IMR-90 (cell line): ENCODE measurements at regions not wholly inside any gene's neighbourhood (a gene's known extent, or its start where the extent isn't known, plus 50 kb on each side); places are given as distances from the start of the nearest gene placed in this dataset.

Source experiments
- ATAC-seq: fragments of 200-7000 bp; cut with Tn5 transposase; 2 replicates; pipeline ENCODE4 v1.9.1; 2020; ENCODE audit warnings: low read depth, mild to moderate bottlenecking, moderate library complexity
- BruUV-seq: library from RNA; stranded (reverse); fragments of 400-500 nt; replicated peaks from 2 replicates; lab custom pipeline; 2021; lab: Mats Ljungman, UMichigan
- CTCF ChIA-PET: fragments of 300-600 bp; formaldehyde crosslinking; extraction: SDS; loops from one replicate; lab custom pipeline; 2021; ENCODE audit warnings: antibody characterized with exemption; lab: Yijun Ruan, JAX
- POLR2A ChIA-PET: fragments of 300-600 bp; sonication (Branson Sonifier 250); formaldehyde crosslinking; loops from one replicate; lab custom pipeline; 2022; ENCODE audit warnings: antibody characterized with exemption; ENCODE audit not compliant: unreplicated experiment; lab: Charles Lee
- DNase-seq: peaks from one replicate; pipeline ENCODE4 v3.0.0; 2013
- H2AFZ ChIP-seq: replicated peaks from 2 replicates; pipeline ENCODE3; 2013; ENCODE audit warnings: low read length, mild to moderate bottlenecking; ENCODE audit not compliant: poor library complexity
- H2AK5ac ChIP-seq: 2 replicates; pipeline ENCODE4 v1.6.1; 2013; ENCODE audit warnings: low read depth, low read length, inconsistent platforms
- H2AK9ac ChIP-seq: replicated peaks from 2 replicates; pipeline ENCODE3; 2013; ENCODE audit warnings: mild to moderate bottlenecking, low read depth, low read length, moderate library complexity; ENCODE audit not compliant: poor library complexity
- H2BK120ac ChIP-seq: 2 replicates; pipeline ENCODE4 v1.6.1; 2013; ENCODE audit warnings: low read depth, low read length, inconsistent platforms
- H2BK15ac ChIP-seq: 3 replicates; pipeline ENCODE4 v1.6.1; 2013; ENCODE audit warnings: low read depth, low read length, inconsistent platforms
- H2BK20ac ChIP-seq: 2 replicates; pipeline ENCODE4 v1.6.1; 2013; ENCODE audit warnings: low read depth, mild to moderate bottlenecking, inconsistent platforms, low read length, moderate library complexity
- H2BK5ac ChIP-seq: 2 replicates; pipeline ENCODE4 v1.6.1; 2013; ENCODE audit warnings: mild to moderate bottlenecking, low read depth, low read length, inconsistent platforms; ENCODE audit not compliant: poor library complexity, severe bottlenecking
- H3K14ac ChIP-seq: replicated peaks from 2 replicates; pipeline ENCODE4 v1.6.1; 2013; ENCODE audit warnings: low read depth, low read length, inconsistent platforms
- H3K18ac ChIP-seq: 2 replicates; pipeline ENCODE4 v1.6.1; 2013; ENCODE audit warnings: low read depth, low read length, control low read depth
- H3K23ac ChIP-seq: 2 replicates; pipeline ENCODE4 v1.6.1; 2013; ENCODE audit warnings: low read depth, low read length, inconsistent platforms
- H3K27ac ChIP-seq: 2 replicates; pipeline ENCODE4 v1.5.1; 2013; ENCODE audit warnings: mild to moderate bottlenecking, control low read depth, low read length; ENCODE audit not compliant: insufficient read depth
- H3K27me3 ChIP-seq: 2 replicates; pipeline ENCODE4 v1.6.1; 2013; ENCODE audit warnings: low read length; ENCODE audit not compliant: control insufficient read depth, insufficient read depth
- H3K36me3 ChIP-seq: 2 replicates; pipeline ENCODE4 v1.6.1; 2013; ENCODE audit warnings: low read length, mixed read lengths; ENCODE audit not compliant: control insufficient read depth, insufficient read depth
- H3K4ac ChIP-seq: 2 replicates; pipeline ENCODE4 v1.6.1; 2013; ENCODE audit warnings: low read depth, low read length, inconsistent platforms
- H3K4me1 ChIP-seq: 2 replicates; pipeline ENCODE4 v1.6.1; 2013; ENCODE audit warnings: low read length, mixed read lengths; ENCODE audit not compliant: control insufficient read depth, insufficient read depth
- H3K4me2 ChIP-seq: 2 replicates; pipeline ENCODE4 v1.6.1; 2013; ENCODE audit warnings: low read depth, mild to moderate bottlenecking, control low read depth, low read length, moderate library complexity
- H3K4me3 ChIP-seq: 2 replicates; pipeline ENCODE4 v1.5.1; 2013; ENCODE audit warnings: low read depth, mild to moderate bottlenecking, control low read depth, low read length, moderate library complexity; ENCODE audit not compliant: insufficient read depth
- H3K56ac ChIP-seq: 2 replicates; pipeline ENCODE4 v1.6.1; 2013; ENCODE audit warnings: low read length, inconsistent platforms; ENCODE audit not compliant: insufficient read depth; ENCODE audit errors: extremely low read depth
- H3K79me1 ChIP-seq, 2 experiments: 2 replicates each; pipeline ENCODE4 v1.6.1; 2013; ENCODE audit warnings: low read length in 2 of 2, inconsistent platforms in 1 of 2, low read depth in 1 of 2
- H3K9ac ChIP-seq: 2 replicates; pipeline ENCODE4 v1.6.1; 2013; ENCODE audit warnings: low read depth, low read length, control low read depth
- H3K9me1 ChIP-seq: 2 replicates; pipeline ENCODE4 v1.6.1; 2013; ENCODE audit warnings: low read length, inconsistent platforms; ENCODE audit not compliant: insufficient read depth
- H3K9me3 ChIP-seq: 2 replicates; pipeline ENCODE4 v1.6.1; 2013; ENCODE audit warnings: low read length; ENCODE audit not compliant: control insufficient read depth, insufficient read depth
- H4K20me1 ChIP-seq: 2 replicates; pipeline ENCODE4 v1.6.1; 2013; ENCODE audit warnings: low read length, inconsistent platforms; ENCODE audit not compliant: insufficient read depth
- H4K5ac ChIP-seq: 2 replicates; pipeline ENCODE4 v1.6.1; 2013; ENCODE audit warnings: mild to moderate bottlenecking, low read depth, low read length, control low read depth
- H4K8ac ChIP-seq, 2 experiments: 2 replicates each; pipeline ENCODE4 v1.6.1; 2013; ENCODE audit warnings: low read depth in 2 of 2, low read length in 2 of 2, control low read depth in 1 of 2, inconsistent platforms in 1 of 2
- H4K91ac ChIP-seq: 2 replicates; pipeline ENCODE4 v1.6.1; 2013; ENCODE audit warnings: low read depth, low read length, inconsistent platforms; ENCODE audit not compliant: insufficient read depth
- BHLHE40 ChIP-seq: fragments of 150-350 bp; IDR thresholded peaks from 2 replicates; pipeline ENCODE4 v1.6.1; 2016; ENCODE audit warnings: mild to moderate bottlenecking, low read depth, low read length
- CEBPB ChIP-seq: IDR thresholded peaks from 2 replicates; pipeline ENCODE4 v1.6.1; 2012; ENCODE audit warnings: low read depth, low read length, improper control_type of control experiment
- CHD1 ChIP-seq: IDR thresholded peaks from 2 replicates; pipeline ENCODE4 v1.6.1; 2012; ENCODE audit warnings: low read depth, low read length, improper control_type of control experiment
- CTCF ChIP-seq: conservative IDR thresholded peaks from 2 replicates; pipeline ENCODE4 v1.5.1; 2012; ENCODE audit warnings: mild to moderate bottlenecking, low read depth, low read length, improper control_type of control experiment
- FOS ChIP-seq: fragments of 150-350 bp; IDR thresholded peaks from 2 replicates; pipeline ENCODE4 v1.6.1; 2016; ENCODE audit warnings: low read depth, low read length
- MAFK ChIP-seq: IDR thresholded peaks from 2 replicates; pipeline ENCODE4 v1.6.1; 2012; ENCODE audit warnings: low read depth, low read length, improper control_type of control experiment
- MAZ ChIP-seq: IDR thresholded peaks from 2 replicates; pipeline ENCODE4 v1.6.1; 2012; ENCODE audit warnings: low read depth, mild to moderate bottlenecking, low read length, improper control_type of control experiment, moderate library complexity, borderline replicate concordance
- POLR2A ChIP-seq: IDR thresholded peaks from 2 replicates; pipeline ENCODE4 v1.6.1; 2012; ENCODE audit warnings: mild to moderate bottlenecking, low read depth, low read length
- RFX5 ChIP-seq: IDR thresholded peaks from 2 replicates; pipeline ENCODE4 v1.8.0; 2012; ENCODE audit warnings: low read depth, mild to moderate bottlenecking, low read length, moderate library complexity
- SMC3 ChIP-seq: fragments of 150-350 bp; IDR thresholded peaks from 2 replicates; pipeline ENCODE4 v1.6.1; 2016; ENCODE audit warnings: low read depth, mild to moderate bottlenecking, antibody characterized with exemption, low read length, moderate library complexity
- USF2 ChIP-seq: fragments of 150-350 bp; IDR thresholded peaks from 2 replicates; pipeline ENCODE4 v1.6.1; 2017; ENCODE audit warnings: mild to moderate bottlenecking, antibody characterized with exemption, low read length, low read depth
- WGBS, 2 experiments: methylation state at CpG; one replicate each; pipeline versions ENCODE4 v1.1.5 to v1.1.7; 2013; ENCODE audit warnings: missing lambda C conversion rate in 2 of 2; ENCODE audit not compliant: insufficient read length in 1 of 2; ENCODE audit errors: extremely low coverage in 2 of 2; 5-methylcytosine and 5-hydroxymethylcytosine counted together
- dilution Hi-C: fragments of 300-500 bp; cut with HindIII; formaldehyde crosslinking; loops from one replicate; pipeline ENCODE4 v1.14.3; 2018; ENCODE audit warnings: low sequenced_read_pairs; ENCODE audit not compliant: unreplicated experiment
- in situ Hi-C: fragments of 300-500 bp; cut with MboI; formaldehyde crosslinking; loops from 3 replicates; pipeline ENCODE4 v1.14.3; 2019; ENCODE audit warnings: low sequenced_read_pairs, inconsistent platforms, mixed read lengths
- intact Hi-C: fragments of 100-400 bp; cut with micrococcal nuclease; formaldehyde crosslinking; loops from 2 replicates; pipeline ENCODE4 v1.10.0; 2022

- Histone ChIP-seq H4K8ac (no peak overlapping the region), H3K9me1 (no peaks in the 10 kb centered on the region), H2BK20ac (no peak overlapping the region), H4K20me1 (no peaks in the 10 kb centered on the region), H3K27me3 (no peaks in the 10 kb centered on the region), H2AFZ (no peak overlapping the region), H4K91ac (no peak overlapping the region), H3K14ac (no peak overlapping the region), H3K4ac (no peak overlapping the region), H4K5ac (no peak overlapping the region), H3K4me2 (no peak overlapping the region), H2BK120ac (no peak overlapping the region), H3K23ac (no peak overlapping the region), H3K18ac (no peak overlapping the region), H3K27ac (no peak overlapping the region), H3K36me3 (no peaks in the 10 kb centered on the region), H2BK5ac (no peak overlapping the region), H3K9ac (no peak overlapping the region), H3K4me3 (no peak overlapping the region), H3K4me1 (no peaks in the 10 kb centered on the region), H2AK5ac (no peak overlapping the region), H3K56ac (no peak overlapping the region), H2AK9ac (no peak overlapping the region), H3K9me3 (no peaks in the 10 kb centered on the region), H3K79me1 (no peaks in the 10 kb centered on the region), H2BK15ac (no peak overlapping the region)
- in situ Hi-C loops, result no loop called here
- dilution Hi-C loops, result no loop called here
- ChIA-PET POLR2A (no interaction called here), CTCF (no interaction called here)
- no CpG with 5 or more reads among the region's 2 CpGs for WGBS, 2 experiments
- intact Hi-C loops, result no loop called here
- DNase-seq, result no peak
- TF ChIP-seq MAZ, result no peak
- TF ChIP-seq MAFK, result no peak
- TF ChIP-seq BHLHE40, result no peak
- no peak for TF ChIP-seq USF2
- TF ChIP-seq RFX5, result no peak
- no peak for TF ChIP-seq POLR2A
- TF ChIP-seq SMC3, result no peak
- TF ChIP-seq FOS, result no peak
- TF ChIP-seq CHD1, result no peak
- TF ChIP-seq CTCF, result no peak
- TF ChIP-seq CEBPB, result no peak
- BruUV-seq, result no TSS peak
- no peak for ATAC-seq
These were observed 1157.4 kb downstream of the KCNT2 start for GRCh38 chr1:195450794-195451193.
